SK-N-SH treated with all-trans-retinoic acid at 6 μM for 48 hours (cell line): ENCODE measurements at regions not wholly inside any gene's neighbourhood (a gene's known extent, or its start where the extent isn't known, plus 50 kb on each side); places are given as distances from the start of the nearest gene placed in this dataset.

Experiments used
- RARB ChIP-seq: fragments of 250-450 bp; sonication (Bioruptor Pico); IDR thresholded peaks from 2 replicates; pipeline ENCODE4 v1.8.0; 2021; ENCODE audit warnings: mild to moderate bottlenecking, moderate library complexity
- ZFP3 ChIP-seq: fragments of 250-450 bp; sonication (Bioruptor Pico); IDR thresholded peaks from 2 replicates; pipeline ENCODE4 v1.5.0; 2020; ENCODE audit warnings: mild to moderate bottlenecking, moderate library complexity
- ZFP30 ChIP-seq: fragments of 450-650 bp; formaldehyde crosslinking; IDR thresholded peaks from 2 replicates; pipeline ENCODE4 v1.5.0; 2022; ENCODE audit warnings: mild to moderate bottlenecking, moderate library complexity
- ZNF565 ChIP-seq: fragments of 450-650 bp; formaldehyde crosslinking; conservative IDR thresholded peaks from 2 replicates; pipeline ENCODE4 v1.5.0; 2020; ENCODE audit warnings: low read depth, mild to moderate bottlenecking, moderate library complexity

DNA sequence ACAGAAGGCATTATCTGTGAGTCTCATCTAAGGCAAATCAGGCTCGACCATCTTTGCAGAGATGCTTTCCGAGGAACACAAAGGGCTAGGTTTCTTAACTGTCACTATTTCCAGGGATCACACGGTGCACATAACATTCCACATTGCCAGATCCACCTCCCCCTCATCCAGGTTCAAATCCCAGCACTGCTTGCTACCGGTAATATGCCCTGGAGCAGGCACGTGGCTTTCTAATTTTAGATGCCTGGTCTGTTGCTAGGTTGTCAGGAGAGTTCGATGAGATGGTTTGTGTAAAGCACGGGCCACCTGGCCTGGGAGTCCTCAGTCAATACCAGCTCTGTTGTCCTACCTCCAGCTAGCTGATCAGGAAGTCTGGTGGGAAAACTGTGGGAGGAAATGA is 598.6 kb downstream of the NPHP4 start:
- TF ChIP-seq RARB (no peak), ZNF565 (CRISPR knock-in tag) (no peak), ZFP3 (CRISPR knock-in tag) (no peak), ZFP30 (CRISPR knock-in tag) (no peak)
